Prostate gland (tissue), 2 donors: ENCODE measurements at regions not wholly inside any gene's neighbourhood (a gene's known extent, or its start where the extent isn't known, plus 50 kb on each side); places are given as distances from the start of the nearest gene placed in this dataset.

Experiments used
- DNase-seq: peaks from one replicate; pipeline ENCODE4 v3.0.0-alpha.2; 2019; ENCODE audit warnings: low spot score
- H3K27ac ChIP-seq, 2 donors: fragments of 200-600 bp; sonication (generic); 2 replicates each; pipeline ENCODE4 v1.5.1; 2017 to 2019
- H3K27me3 ChIP-seq: fragments of 200-600 bp; sonication (generic); replicated peaks from 2 replicates; pipeline ENCODE4 v1.5.1; 2019; ENCODE audit not compliant: insufficient read depth
- H3K36me3 ChIP-seq, 2 donors: fragments of 200-600 bp; sonication (generic); 1 replicate in 1 of 2; 2 replicates in 1 of 2; pipeline versions ENCODE4 v1.5.1 to v1.8.1; 2017 to 2019
- H3K4me1 ChIP-seq: fragments of 200-600 bp; sonication (generic); replicated peaks from 2 replicates; pipeline ENCODE4 v1.5.1; 2019
- H3K4me3 ChIP-seq, 2 donors: fragments of 200-600 bp; sonication (generic); 2 replicates each; pipeline ENCODE4 v1.5.1; 2017 to 2019
- H3K9me3 ChIP-seq: fragments of 200-600 bp; sonication (generic); 2 replicates; pipeline ENCODE4 v1.5.1; 2017
- POLR2A ChIP-seq: fragments of 450-650 bp; IDR thresholded peaks from one replicate; pipeline ENCODE4 v1.6.1; 2016; ENCODE audit warnings: antibody characterized with exemption, mild to moderate bottlenecking
- POLR2AphosphoS5 ChIP-seq: sonication (generic); formaldehyde crosslinking; IDR thresholded peaks from one replicate; pipeline ENCODE4 v1.6.1; 2017; ENCODE audit warnings: antibody characterized with exemption
- WGBS: methylation state at CpG from one replicate; pipeline ENCODE4 v1.1.5; 2018; 5-methylcytosine and 5-hydroxymethylcytosine counted together
- intact Hi-C: fragments of 100-400 bp; cut with DNase I; formaldehyde crosslinking; loops from one replicate; pipeline ENCODE4 v1.14.2; 2022
- TF ChIP-seq, protein P1 (sequence below), 4 experiments: fragments of 200-600 bp in 2 of 4; fragments of 450-650 bp in 2 of 4; sonication (generic) in 2 of 4; IDR thresholded peaks; 1 replicate in 3 of 4; 2 replicates in 1 of 4; pipeline ENCODE4 v1.5.1; 2016 to 2019; ENCODE audit warnings: antibody characterized with exemption in 4 of 4, mild to moderate bottlenecking in 2 of 4, moderate library complexity in 2 of 4

DNA sequence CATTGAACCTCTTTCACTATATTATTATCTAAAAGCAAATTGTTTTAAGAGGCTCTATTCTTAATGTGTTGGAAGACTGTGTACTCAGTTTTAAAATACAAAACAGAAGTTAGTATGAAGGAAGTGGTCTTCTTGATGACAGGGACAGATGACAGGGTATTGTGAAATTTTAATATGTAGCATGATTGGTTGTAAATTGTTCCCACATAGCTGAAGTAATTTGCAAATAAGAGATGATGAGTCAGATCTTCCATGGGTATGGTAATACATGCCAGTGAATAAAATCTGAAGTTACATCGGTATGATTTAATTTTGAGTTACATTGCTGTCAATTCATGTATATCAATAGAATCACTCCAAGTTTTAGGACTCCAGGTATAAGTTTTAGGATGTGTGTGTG lies 454.8 kb downstream of the AEBP2 start:
- DNase-seq, result no peak
- Histone ChIP-seq H3K27me3 (no peaks in the 10 kb centered on the region), H3K4me1 (no peaks in the 10 kb centered on the region), H3K4me3 (no peak overlapping the region), H3K36me3 (no peaks in the 10 kb centered on the region), H3K9me3 (no peaks in the 10 kb centered on the region), H3K27ac (no peak overlapping the region)
- TF ChIP-seq, protein P1, sequence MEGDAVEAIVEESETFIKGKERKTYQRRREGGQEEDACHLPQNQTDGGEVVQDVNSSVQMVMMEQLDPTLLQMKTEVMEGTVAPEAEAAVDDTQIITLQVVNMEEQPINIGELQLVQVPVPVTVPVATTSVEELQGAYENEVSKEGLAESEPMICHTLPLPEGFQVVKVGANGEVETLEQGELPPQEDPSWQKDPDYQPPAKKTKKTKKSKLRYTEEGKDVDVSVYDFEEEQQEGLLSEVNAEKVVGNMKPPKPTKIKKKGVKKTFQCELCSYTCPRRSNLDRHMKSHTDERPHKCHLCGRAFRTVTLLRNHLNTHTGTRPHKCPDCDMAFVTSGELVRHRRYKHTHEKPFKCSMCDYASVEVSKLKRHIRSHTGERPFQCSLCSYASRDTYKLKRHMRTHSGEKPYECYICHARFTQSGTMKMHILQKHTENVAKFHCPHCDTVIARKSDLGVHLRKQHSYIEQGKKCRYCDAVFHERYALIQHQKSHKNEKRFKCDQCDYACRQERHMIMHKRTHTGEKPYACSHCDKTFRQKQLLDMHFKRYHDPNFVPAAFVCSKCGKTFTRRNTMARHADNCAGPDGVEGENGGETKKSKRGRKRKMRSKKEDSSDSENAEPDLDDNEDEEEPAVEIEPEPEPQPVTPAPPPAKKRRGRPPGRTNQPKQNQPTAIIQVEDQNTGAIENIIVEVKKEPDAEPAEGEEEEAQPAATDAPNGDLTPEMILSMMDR (IDR thresholded peaks at IDR 0.05), result no peak
- no peak for TF ChIP-seq POLR2A
- no peak for TF ChIP-seq POLR2AphosphoS5
- intact Hi-C loops, result no loop called here
- WGBS, result 85% methylated on average over 1 of the region's 1 CpG

DNA sequence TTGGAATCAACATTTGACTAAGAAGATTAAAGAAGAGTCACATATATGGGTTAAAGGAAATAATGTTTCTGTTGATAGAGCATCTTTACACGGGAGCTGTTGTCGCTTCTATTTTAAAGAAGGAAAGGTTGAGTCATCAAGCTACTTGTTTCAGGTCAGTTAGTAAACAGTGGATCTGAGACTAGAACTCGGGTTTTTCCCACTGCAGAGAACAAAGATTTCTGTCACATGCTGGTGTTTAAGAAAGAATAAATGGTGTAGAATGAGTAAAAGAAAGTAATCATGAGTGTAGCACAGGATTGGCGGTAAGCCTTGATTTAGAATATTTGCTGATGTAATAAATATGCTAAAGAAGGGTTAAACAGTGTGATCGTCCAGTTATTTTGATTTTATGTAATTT lies 455.5 kb downstream of the AEBP2 start:
- no peak overlapping the region for H3K4me3 ChIP-seq
- no peak for DNase-seq
- WGBS, result 71% methylated on average over 5 of the region's 5 CpGs
- TF ChIP-seq, protein P1 (IDR thresholded peaks at IDR 0.05), result no peak
- TF ChIP-seq POLR2AphosphoS5, result no peak
- no peak for TF ChIP-seq POLR2A
- no peaks in the 10 kb centered on the region for H3K36me3 ChIP-seq
- intact Hi-C loops, result no loop called here
- no peak overlapping the region for H3K27ac ChIP-seq
- no peaks in the 10 kb centered on the region for H3K27me3 ChIP-seq
- no peaks in the 10 kb centered on the region for H3K4me1 ChIP-seq
- no peaks in the 10 kb centered on the region for H3K9me3 ChIP-seq

DNA sequence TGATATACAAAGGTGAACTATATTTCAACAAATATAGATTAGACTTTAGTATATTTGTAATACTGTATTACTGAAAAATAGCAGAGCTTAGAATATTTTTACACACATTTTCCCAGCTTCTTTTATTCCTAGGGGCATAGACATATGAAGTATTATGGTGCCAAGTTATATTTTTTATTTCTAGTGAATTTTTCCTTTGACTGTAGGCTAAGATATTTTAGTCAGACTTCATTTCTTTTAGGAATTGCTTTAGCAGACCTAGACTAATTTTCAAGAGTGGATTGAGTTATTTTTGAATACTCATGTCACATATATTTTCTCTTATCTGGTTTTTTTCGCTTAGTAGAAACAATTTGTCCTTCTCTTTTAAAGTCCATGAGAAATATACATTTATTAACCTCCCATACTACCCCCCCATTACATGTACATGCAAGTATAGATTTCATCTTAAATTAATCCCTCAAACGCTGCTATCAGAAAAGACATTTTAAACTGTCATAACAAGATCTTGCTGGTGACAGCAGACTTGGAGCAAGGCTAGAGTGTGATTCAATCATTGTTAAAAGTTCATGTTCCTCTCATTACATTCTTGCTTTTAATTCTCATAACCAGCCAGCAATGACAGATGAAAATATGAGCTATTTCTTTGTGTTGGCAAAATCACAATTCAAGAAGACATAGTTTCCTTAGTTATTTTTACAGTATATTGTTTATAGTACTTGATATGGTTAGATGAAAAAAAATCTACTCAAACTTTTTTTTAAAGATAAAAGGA lies 456.1 kb downstream of the AEBP2 start:
- H3K4me3 ChIP-seq, result no peak overlapping the region
- 51% methylated on average over 2 of the region's 2 CpGs for WGBS
- intact Hi-C loops, result no loop called here
- DNase-seq, result no peak
- no peak for TF ChIP-seq POLR2A
- TF ChIP-seq, protein P1 (IDR thresholded peaks at IDR 0.05), result no peak
- TF ChIP-seq POLR2AphosphoS5, result no peak
- H3K4me1 ChIP-seq, result no peaks in the 10 kb centered on the region
- H3K9me3 ChIP-seq, result no peaks in the 10 kb centered on the region
- no peaks in the 10 kb centered on the region for H3K36me3 ChIP-seq
- H3K27ac ChIP-seq, result no peak overlapping the region
- H3K27me3 ChIP-seq, result no peaks in the 10 kb centered on the region

DNA sequence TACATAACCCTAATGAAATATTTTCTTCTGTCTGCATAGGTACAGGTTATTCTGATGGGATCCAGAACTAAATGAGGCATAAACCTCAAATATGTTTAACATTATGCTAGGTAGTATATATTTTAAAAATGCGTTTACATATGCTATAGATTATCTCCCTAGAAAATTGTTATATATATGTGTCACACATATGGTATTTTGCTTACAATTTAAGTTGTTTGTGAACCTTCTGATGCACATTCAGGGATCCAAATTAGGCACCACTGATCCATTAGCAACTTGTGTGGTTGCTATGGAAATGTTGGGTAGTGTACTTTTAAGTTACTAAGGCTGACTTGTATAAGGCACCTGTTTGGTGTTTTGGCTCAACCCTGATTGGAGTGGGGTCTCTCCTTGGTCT lies 456.7 kb downstream of the AEBP2 start:
- H3K4me3 ChIP-seq, result no peak overlapping the region
- TF ChIP-seq, protein P1 (IDR thresholded peaks at IDR 0.05), result no peak
- TF ChIP-seq POLR2A (no peak), POLR2AphosphoS5 (no peak)

DNA sequence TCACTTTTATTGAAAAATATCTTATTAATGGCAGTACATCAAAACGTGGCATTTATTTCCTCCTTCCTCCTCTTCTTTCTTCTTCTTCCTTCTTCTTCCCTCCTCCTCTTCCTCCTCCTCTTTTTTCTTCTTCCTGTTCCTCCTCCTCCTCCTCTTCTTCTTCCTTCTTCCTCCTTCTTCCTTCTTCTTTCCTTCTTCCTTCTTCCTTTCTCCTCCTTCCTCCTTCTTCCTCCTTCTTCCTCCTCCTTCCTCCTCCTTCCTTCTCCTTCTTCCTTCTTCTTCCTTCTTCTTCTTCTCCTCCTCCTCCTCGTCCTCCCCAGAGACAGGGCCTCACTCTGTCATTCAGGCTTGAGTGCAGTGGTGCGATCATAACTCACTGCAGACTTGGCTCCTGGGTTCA lies 457.2 kb downstream of the AEBP2 start:
- no peak for DNase-seq
- Histone ChIP-seq H3K4me3 (no peak overlapping the region), H3K4me1 (no peaks in the 10 kb centered on the region), H3K27me3 (no peaks in the 10 kb centered on the region), H3K9me3 (no peaks in the 10 kb centered on the region), H3K27ac (no peak overlapping the region), H3K36me3 (no peaks in the 10 kb centered on the region)
- TF ChIP-seq POLR2A (no peak), POLR2AphosphoS5 (no peak)
- TF ChIP-seq, protein P1 (IDR thresholded peaks at IDR 0.05), result no peak
- 79% methylated on average over 3 of the region's 3 CpGs for WGBS
- intact Hi-C loops, result no loop called here

More for the DNA sequence above, 456.7 kb downstream of the AEBP2 start:
- intact Hi-C loops, result no loop called here
- WGBS, result 79% methylated on average over 1 of the region's 1 CpG
- DNase-seq, result no peak
- Histone ChIP-seq H3K27me3 (no peaks in the 10 kb centered on the region), H3K9me3 (no peaks in the 10 kb centered on the region), H3K4me1 (no peaks in the 10 kb centered on the region), H3K36me3 (no peaks in the 10 kb centered on the region), H3K27ac (no peak overlapping the region)
